ENCODE measurements at regions not wholly inside any gene's neighbourhood (a gene's known extent, or its start where the extent isn't known, plus 50 kb on each side); places are given as distances from the start of the nearest gene placed in this dataset.

GRCh38 chr10:65413001-65413400 lies 1512.8 kb upstream of the LRRTM3 start:
- TF ChIP-seq EZH2 (IDR thresholded peaks at IDR 0.05; ENCODE audit: borderline replicate concordance) = no peak
- TF ChIP-seq CTCF (IDR thresholded peaks at IDR 0.05; ENCODE audit: poor library complexity) = no peak

All from hepatocyte (in vitro differentiated cells).